ENCODE measurements at regions not wholly inside any gene's neighbourhood (a gene's known extent, or its start where the extent isn't known, plus 50 kb on each side); places are given as distances from the start of the nearest gene placed in this dataset.

DNA sequence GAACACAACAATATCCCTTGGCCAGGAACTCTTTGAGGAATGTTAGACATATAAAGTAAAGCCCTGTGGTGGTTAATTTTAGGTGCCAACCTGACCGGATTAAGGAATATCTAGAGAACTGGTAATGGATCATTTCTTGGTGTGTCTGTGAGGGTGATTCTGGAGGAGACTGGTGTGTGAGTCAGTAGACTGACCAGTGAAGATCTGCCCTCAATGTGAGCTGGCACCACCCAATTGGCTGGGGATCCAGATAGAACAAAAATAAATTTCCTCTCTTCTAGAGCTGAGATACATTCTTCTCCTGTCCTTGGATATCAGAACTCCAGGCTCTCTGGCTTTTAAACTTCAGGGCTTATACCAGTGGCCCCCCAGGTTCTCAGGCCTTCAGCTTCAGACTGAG is 56.2 kb upstream of the TNPO1 start:
- H3K9me3 ChIP-seq (ENCODE audit: control insufficient read depth, insufficient read depth, low read length) = no peaks in the 10 kb centered on the region
- no peaks in the 10 kb centered on the region for H3K36me3 ChIP-seq (ENCODE audit: control insufficient read depth, insufficient read depth, low read length)
- no peak overlapping the region for H3K9ac ChIP-seq (ENCODE audit: low read depth, low read length)
- no peak overlapping the region for H3K4me3 ChIP-seq (ENCODE audit: low read depth, low read length)
- H3K27ac ChIP-seq (ENCODE audit: low read depth, low read length) = no peak overlapping the region
- no peaks in the 10 kb centered on the region for H3K4me1 ChIP-seq (ENCODE audit: control insufficient read depth, insufficient read depth, low read length)
- H3K27me3 ChIP-seq (ENCODE audit: control insufficient read depth, insufficient read depth, low read length) = no peaks in the 10 kb centered on the region

DNA sequence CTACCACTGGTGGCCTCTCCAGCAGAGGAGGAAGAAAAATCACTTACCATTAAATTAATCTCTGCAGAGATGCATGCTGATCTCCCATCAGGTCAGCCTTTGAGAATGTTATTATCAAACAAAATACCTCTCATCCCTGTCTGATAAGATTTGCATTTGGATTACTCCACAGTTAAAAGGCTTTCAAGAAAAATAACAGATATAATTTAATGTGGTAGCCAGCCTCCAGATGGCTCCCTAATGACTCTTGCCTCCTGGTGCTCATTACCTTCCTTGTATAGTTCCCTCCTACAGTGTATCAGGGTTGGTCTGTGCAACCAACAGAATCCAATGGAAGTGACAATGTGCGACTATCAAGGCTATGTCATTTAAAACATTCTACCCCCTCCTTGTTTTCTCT is 63.6 kb upstream of the TNPO1 start:
- Histone ChIP-seq H3K9ac (ENCODE audit: low read depth, low read length) (no peak overlapping the region), H3K9me3 (ENCODE audit: control insufficient read depth, insufficient read depth, low read length) (no peaks in the 10 kb centered on the region), H3K27ac (ENCODE audit: low read depth, low read length) (no peak overlapping the region), H3K4me3 (ENCODE audit: low read depth, low read length) (no peak overlapping the region), H3K27me3 (ENCODE audit: control insufficient read depth, insufficient read depth, low read length) (no peaks in the 10 kb centered on the region), H3K4me1 (ENCODE audit: control insufficient read depth, insufficient read depth, low read length) (no peaks in the 10 kb centered on the region), H3K36me3 (ENCODE audit: control insufficient read depth, insufficient read depth, low read length) (no peaks in the 10 kb centered on the region)

DNA sequence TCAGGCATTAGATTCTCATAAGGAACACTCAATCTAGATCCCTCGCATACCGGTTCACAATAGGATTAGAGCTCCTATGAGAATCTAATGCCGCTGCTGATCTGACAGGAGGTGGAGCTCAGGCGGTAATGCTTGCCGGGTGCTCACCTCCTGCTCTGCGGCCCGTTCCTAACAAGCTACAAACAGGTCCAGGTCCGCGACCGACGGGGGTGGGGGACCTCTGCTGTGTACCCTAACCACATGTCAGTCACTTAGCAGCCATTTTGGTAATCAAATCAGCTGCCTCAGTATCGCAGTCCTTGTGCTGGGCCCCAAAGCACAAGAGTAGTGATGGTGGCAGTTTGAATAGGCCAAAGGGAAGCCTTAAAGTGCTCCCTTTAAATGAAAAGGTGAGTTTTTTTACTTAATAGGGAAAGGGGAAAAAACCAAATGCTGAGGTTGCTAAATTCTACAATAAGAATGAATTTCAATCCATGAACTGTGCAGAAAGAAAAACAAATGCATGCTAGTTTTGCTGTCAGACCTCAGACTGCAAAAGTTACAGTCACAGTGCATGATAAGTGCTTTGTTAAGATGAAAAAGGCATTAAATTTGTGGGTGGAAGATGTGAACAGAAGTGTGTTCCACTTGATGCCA is 67.0 kb upstream of the TNPO1 start:
- no peaks in the 10 kb centered on the region for H3K27me3 ChIP-seq (ENCODE audit: control insufficient read depth, insufficient read depth, low read length)
- no peaks in the 10 kb centered on the region for H3K9me3 ChIP-seq (ENCODE audit: control insufficient read depth, insufficient read depth, low read length)
- H3K27ac ChIP-seq (ENCODE audit: low read depth, low read length) = no peak overlapping the region
- no peaks in the 10 kb centered on the region for H3K36me3 ChIP-seq (ENCODE audit: control insufficient read depth, insufficient read depth, low read length)
- H3K4me3 ChIP-seq (ENCODE audit: low read depth, low read length) = no peak overlapping the region
- H3K9ac ChIP-seq (ENCODE audit: low read depth, low read length) = no peak overlapping the region
- no peaks in the 10 kb centered on the region for H3K4me1 ChIP-seq (ENCODE audit: control insufficient read depth, insufficient read depth, low read length)

DNA sequence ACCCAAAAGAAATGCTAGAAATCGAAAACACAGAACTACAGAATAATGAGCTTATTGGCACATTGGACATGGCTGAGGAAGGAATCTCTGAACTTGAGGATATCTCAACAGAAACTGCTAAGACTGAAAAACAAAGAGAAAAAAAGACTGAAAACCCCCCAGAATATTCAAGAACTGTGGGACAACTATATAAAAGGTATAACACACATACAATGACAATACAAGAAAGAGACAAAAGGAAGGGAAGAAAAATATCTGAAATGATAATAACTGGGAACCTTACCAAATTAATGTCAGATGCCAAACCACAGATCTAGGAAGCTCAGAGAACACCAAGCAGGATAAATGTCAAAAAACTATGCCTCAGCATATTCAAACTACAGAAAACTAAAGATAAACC is 68.6 kb upstream of the TNPO1 start:
- Histone ChIP-seq H3K4me3 (ENCODE audit: low read depth, low read length) (no peak overlapping the region), H3K36me3 (ENCODE audit: control insufficient read depth, insufficient read depth, low read length) (no peaks in the 10 kb centered on the region), H3K27me3 (ENCODE audit: control insufficient read depth, insufficient read depth, low read length) (no peaks in the 10 kb centered on the region), H3K9me3 (ENCODE audit: control insufficient read depth, insufficient read depth, low read length) (no peaks in the 10 kb centered on the region), H3K9ac (ENCODE audit: low read depth, low read length) (no peak overlapping the region), H3K27ac (ENCODE audit: low read depth, low read length) (no peak overlapping the region), H3K4me1 (ENCODE audit: control insufficient read depth, insufficient read depth, low read length) (no peaks in the 10 kb centered on the region)

- no peak overlapping the region for H3K9ac ChIP-seq (ENCODE audit: low read depth, low read length)
- no peak overlapping the region for H3K27ac ChIP-seq (ENCODE audit: low read depth, low read length)
- no peaks in the 10 kb centered on the region for H3K27me3 ChIP-seq (ENCODE audit: control insufficient read depth, insufficient read depth, low read length)
- H3K4me3 ChIP-seq (ENCODE audit: low read depth, low read length) = no peak overlapping the region
- no peaks in the 10 kb centered on the region for H3K4me1 ChIP-seq (ENCODE audit: control insufficient read depth, insufficient read depth, low read length)
- H3K9me3 ChIP-seq (ENCODE audit: control insufficient read depth, insufficient read depth, low read length) = no peaks in the 10 kb centered on the region
- H3K36me3 ChIP-seq (ENCODE audit: control insufficient read depth, insufficient read depth, low read length) = no peaks in the 10 kb centered on the region
Measured at GRCh38 chr5:72746736-72747135, 69.7 kb upstream of the TNPO1 start.

DNA sequence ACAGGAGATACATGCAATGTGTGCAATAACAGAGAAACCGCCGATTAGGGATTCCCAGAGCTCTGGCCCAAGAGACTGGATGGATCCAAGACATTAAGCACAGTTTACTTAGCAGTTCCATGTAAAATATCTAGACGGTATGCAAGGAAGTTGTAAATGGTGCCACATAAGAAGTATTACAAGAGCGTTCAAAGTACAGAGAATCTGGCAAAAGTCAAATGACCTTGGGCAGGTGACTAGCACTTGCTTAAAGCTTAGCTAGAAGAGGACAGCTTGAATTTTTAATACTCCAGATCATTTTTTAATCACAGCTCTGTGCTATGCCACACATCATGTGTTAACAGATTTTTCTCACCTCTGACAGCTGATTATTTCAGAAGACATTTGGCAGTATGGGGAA is 72.3 kb upstream of the TNPO1 start:
- H3K9me3 ChIP-seq (ENCODE audit: control insufficient read depth, insufficient read depth, low read length) = no peaks in the 10 kb centered on the region
- H3K4me1 ChIP-seq (ENCODE audit: control insufficient read depth, insufficient read depth, low read length) = no peaks in the 10 kb centered on the region
- H3K27ac ChIP-seq (ENCODE audit: low read depth, low read length) = no peak overlapping the region
- no peaks in the 10 kb centered on the region for H3K36me3 ChIP-seq (ENCODE audit: control insufficient read depth, insufficient read depth, low read length)
- H3K27me3 ChIP-seq (ENCODE audit: control insufficient read depth, insufficient read depth, low read length) = no peaks in the 10 kb centered on the region
- H3K9ac ChIP-seq (ENCODE audit: low read depth, low read length) = no peak overlapping the region
- no peak overlapping the region for H3K4me3 ChIP-seq (ENCODE audit: low read depth, low read length)

DNA sequence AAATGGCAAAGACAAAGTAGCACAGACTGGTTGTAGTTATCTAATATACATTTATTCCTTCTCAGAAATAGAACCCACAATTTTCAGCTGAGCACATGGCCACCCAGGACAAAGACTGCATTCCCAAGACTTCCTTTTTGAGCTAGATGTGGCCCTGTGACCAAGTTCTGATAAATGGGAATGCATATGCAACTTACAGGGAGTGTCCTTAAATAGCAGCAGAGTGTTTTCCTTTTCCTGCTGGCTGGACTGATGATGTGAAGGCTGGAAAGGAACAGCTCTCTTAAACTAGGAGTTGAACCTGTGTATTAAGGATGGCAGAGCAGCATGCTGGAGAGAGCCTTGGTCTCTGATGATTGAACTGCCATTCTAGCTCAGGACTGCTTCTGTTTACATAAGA is 74.7 kb upstream of the TNPO1 start:
- Histone ChIP-seq H3K4me1 (ENCODE audit: control insufficient read depth, insufficient read depth, low read length) (no peaks in the 10 kb centered on the region), H3K27me3 (ENCODE audit: control insufficient read depth, insufficient read depth, low read length) (no peaks in the 10 kb centered on the region), H3K9me3 (ENCODE audit: control insufficient read depth, insufficient read depth, low read length) (no peaks in the 10 kb centered on the region), H3K9ac (ENCODE audit: low read depth, low read length) (no peak overlapping the region), H3K27ac (ENCODE audit: low read depth, low read length) (no peak overlapping the region), H3K4me3 (ENCODE audit: low read depth, low read length) (no peak overlapping the region), H3K36me3 (ENCODE audit: control insufficient read depth, insufficient read depth, low read length) (no peaks in the 10 kb centered on the region)

- H3K27me3 ChIP-seq (ENCODE audit: control insufficient read depth, insufficient read depth, low read length) = no peaks in the 10 kb centered on the region
- H3K27ac ChIP-seq (ENCODE audit: low read depth, low read length) = no peak overlapping the region
- no peaks in the 10 kb centered on the region for H3K4me1 ChIP-seq (ENCODE audit: control insufficient read depth, insufficient read depth, low read length)
- H3K9ac ChIP-seq (ENCODE audit: low read depth, low read length) = no peak overlapping the region
- no peaks in the 10 kb centered on the region for H3K9me3 ChIP-seq (ENCODE audit: control insufficient read depth, insufficient read depth, low read length)
- no peaks in the 10 kb centered on the region for H3K36me3 ChIP-seq (ENCODE audit: control insufficient read depth, insufficient read depth, low read length)
- H3K4me3 ChIP-seq (ENCODE audit: low read depth, low read length) = no peak overlapping the region
Measured at GRCh38 chr5:72733810-72734209, 82.7 kb upstream of the TNPO1 start.

- Histone ChIP-seq H3K27ac (ENCODE audit: low read depth, low read length) (no peak overlapping the region), H3K4me3 (ENCODE audit: low read depth, low read length) (no peak overlapping the region), H3K9me3 (ENCODE audit: control insufficient read depth, insufficient read depth, low read length) (peaks cover 7% of the 10 kb centered on the region; the same call in 1 of the 2 replicates), H3K4me1 (ENCODE audit: control insufficient read depth, insufficient read depth, low read length) (no peaks in the 10 kb centered on the region), H3K36me3 (ENCODE audit: control insufficient read depth, insufficient read depth, low read length) (no peaks in the 10 kb centered on the region), H3K27me3 (ENCODE audit: control insufficient read depth, insufficient read depth, low read length) (no peaks in the 10 kb centered on the region), H3K9ac (ENCODE audit: low read depth, low read length) (no peak overlapping the region)
Measured at GRCh38 chr5:72723581-72723980, 92.9 kb upstream of the TNPO1 start.

DNA sequence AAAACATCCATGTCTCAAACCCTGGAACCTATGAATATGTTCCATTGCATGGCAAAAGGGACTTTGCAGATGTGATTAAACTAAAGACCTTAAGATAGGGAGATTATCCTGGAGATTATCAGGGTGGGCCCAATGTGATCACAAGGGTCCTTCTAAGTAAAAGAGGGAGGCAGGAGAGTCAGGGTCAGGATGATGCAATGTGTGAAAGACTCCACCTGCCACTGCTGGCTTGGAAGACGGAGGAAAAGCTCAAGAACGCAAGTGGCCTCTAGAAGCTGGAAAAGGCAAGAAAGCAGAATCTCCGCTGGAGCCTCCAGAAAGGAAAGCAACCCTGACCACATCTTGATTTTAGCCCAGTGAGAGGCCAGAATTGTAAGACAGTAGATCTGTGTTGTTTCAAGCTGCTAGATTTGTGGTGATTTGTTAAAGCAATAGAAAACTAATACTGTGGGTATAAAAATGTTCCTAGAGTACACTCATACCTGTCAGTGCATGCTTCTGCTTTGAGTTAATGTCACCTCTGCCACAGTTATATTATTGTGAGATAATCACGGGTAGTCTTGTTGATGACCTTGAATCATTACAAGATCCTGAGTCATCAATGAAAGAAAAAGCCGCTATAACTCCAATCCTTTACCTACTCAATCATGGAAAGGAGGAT is 93.5 kb upstream of the TNPO1 start:
- Histone ChIP-seq H3K4me1 (ENCODE audit: control insufficient read depth, insufficient read depth, low read length) (no peaks in the 10 kb centered on the region), H3K27ac (ENCODE audit: low read depth, low read length) (no peak overlapping the region), H3K36me3 (ENCODE audit: control insufficient read depth, insufficient read depth, low read length) (no peaks in the 10 kb centered on the region), H3K27me3 (ENCODE audit: control insufficient read depth, insufficient read depth, low read length) (no peaks in the 10 kb centered on the region), H3K9ac (ENCODE audit: low read depth, low read length) (no peak overlapping the region), H3K9me3 (ENCODE audit: control insufficient read depth, insufficient read depth, low read length) (peaks cover 7% of the 10 kb centered on the region; the same call in 1 of the 2 replicates), H3K4me3 (ENCODE audit: low read depth, low read length) (no peak overlapping the region)

DNA sequence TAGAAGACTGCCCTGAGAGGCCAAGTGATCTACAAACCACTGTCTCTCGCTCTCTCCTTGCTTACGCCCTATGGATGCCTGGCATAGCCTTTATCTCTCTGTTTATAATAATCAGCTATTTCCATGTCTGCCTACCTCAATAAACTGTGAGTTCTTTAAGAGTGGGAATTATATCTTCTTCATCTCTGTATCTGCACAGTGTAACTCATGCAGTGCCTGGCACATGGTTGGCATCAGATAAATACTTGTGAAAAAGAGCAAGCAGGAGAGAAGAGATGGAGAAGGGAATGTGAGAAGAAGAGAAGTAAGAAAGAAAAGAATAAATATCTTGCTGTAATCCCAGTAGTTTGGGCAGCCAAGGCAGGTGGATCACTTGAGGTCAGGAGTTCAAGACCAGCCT is 94.6 kb upstream of the TNPO1 start:
- H3K27me3 ChIP-seq (ENCODE audit: control insufficient read depth, insufficient read depth, low read length) = no peaks in the 10 kb centered on the region
- H3K9ac ChIP-seq (ENCODE audit: low read depth, low read length) = no peak overlapping the region
- no peaks in the 10 kb centered on the region for H3K36me3 ChIP-seq (ENCODE audit: control insufficient read depth, insufficient read depth, low read length)
- no peak overlapping the region for H3K4me3 ChIP-seq (ENCODE audit: low read depth, low read length)
- no peaks in the 10 kb centered on the region for H3K4me1 ChIP-seq (ENCODE audit: control insufficient read depth, insufficient read depth, low read length)
- no peaks in the 10 kb centered on the region for H3K9me3 ChIP-seq (ENCODE audit: control insufficient read depth, insufficient read depth, low read length)
- H3K27ac ChIP-seq (ENCODE audit: low read depth, low read length) = no peak overlapping the region
